CD4-positive, alpha-beta T cell (primary cell): ENCODE measurements at regions not wholly inside any gene's neighbourhood (a gene's known extent, or its start where the extent isn't known, plus 50 kb on each side); places are given as distances from the start of the nearest gene placed in this dataset.
"Not testable (repeated sequence)": the region's sequence is repeated elsewhere in the genome, so short reads cannot be mapped to it uniquely, and the experiment has no call there.

Experiments used
- ATAC-seq: fragments of 200-7000 bp; cut with Tn5 transposase; one replicate; pipeline ENCODE4 v1.10.0; 2022; ENCODE audit warnings: mild to moderate bottlenecking; ENCODE audit not compliant: poor library complexity
- CTCF ChIA-PET: fragments of 350-600 bp; sonication (Branson Sonifier 250); formaldehyde crosslinking; loops from one replicate; lab custom pipeline; 2021; ENCODE audit warnings: antibody characterized with exemption, inconsistent platforms; lab: Charles Lee
- POLR2A ChIA-PET: fragments of 350-600 bp; sonication (Branson Sonifier 250); formaldehyde crosslinking; loops from one replicate; lab custom pipeline; 2021; ENCODE audit warnings: antibody characterized with exemption, inconsistent platforms; lab: Charles Lee
- DNase-seq, 14 experiments: peaks; one replicate each; pipeline ENCODE4 v3.0.0-alpha.2; 2013 to 2020; ENCODE audit warnings: mixed read lengths in 2 of 14
- H3K27ac ChIP-seq, 2 donors: one replicate each; pipeline versions ENCODE4 v1.5.1 to v1.7.0; 2013; ENCODE audit warnings: low read length in 2 of 2, low read depth in 1 of 2, mild to moderate bottlenecking in 1 of 2
- H3K27me3 ChIP-seq, 2 experiments: 1 replicate in 1 of 2; 2 replicates in 1 of 2; pipeline versions ENCODE4 v1.6.1 to v1.7.0; 2013; ENCODE audit warnings: low read length in 2 of 2, control low read depth in 1 of 2, mild to moderate bottlenecking in 1 of 2, moderate library complexity in 1 of 2; ENCODE audit not compliant: insufficient read depth in 2 of 2, control insufficient read depth in 1 of 2
- H3K36me3 ChIP-seq: one replicate; pipeline ENCODE4 v1.6.1; 2013; ENCODE audit warnings: low read length, control low read depth; ENCODE audit not compliant: insufficient read depth
- H3K4me1 ChIP-seq: one replicate; pipeline ENCODE4 v1.6.1; 2013; ENCODE audit warnings: low read length, control low read depth; ENCODE audit not compliant: insufficient read depth
- H3K4me3 ChIP-seq: one replicate; pipeline ENCODE4 v1.5.1; 2013; ENCODE audit warnings: mild to moderate bottlenecking, low read length, moderate library complexity
- H3K9me3 ChIP-seq, 2 experiments: 1 replicate in 1 of 2; 2 replicates in 1 of 2; pipeline versions ENCODE4 v1.6.1 to v1.7.0; 2013; ENCODE audit warnings: low read length in 2 of 2, mild to moderate bottlenecking in 2 of 2, control low read depth in 1 of 2, moderate library complexity in 1 of 2; ENCODE audit not compliant: control insufficient read depth in 1 of 2, insufficient read depth in 1 of 2
- H3K27ac Mint-ChIP-seq: one replicate; pipeline ENCODE4 v1.8.0; 2020; ENCODE audit warnings: mixed read lengths
- H3K27me3 Mint-ChIP-seq: one replicate; pipeline ENCODE4 v1.8.0; 2021; ENCODE audit warnings: mixed read lengths
- H3K36me3 Mint-ChIP-seq: one replicate; pipeline ENCODE4 v1.8.0; 2021; ENCODE audit warnings: low read depth, mixed read lengths
- H3K4me1 Mint-ChIP-seq: one replicate; pipeline ENCODE4 v1.8.0; 2021; ENCODE audit warnings: low read depth, mixed read lengths
- H3K4me3 Mint-ChIP-seq: one replicate; pipeline ENCODE4 v1.8.0; 2020; ENCODE audit warnings: mild to moderate bottlenecking, mixed read lengths
- H3K9me3 Mint-ChIP-seq: one replicate; pipeline ENCODE4 v1.8.0; 2020; ENCODE audit warnings: mixed read lengths
- intact Hi-C, 2 experiments: fragments of 100-400 bp; cut with DNase I in 1 of 2; cut with micrococcal nuclease in 1 of 2; formaldehyde crosslinking; loops; one replicate each; pipeline versions ENCODE4 v1.15.1 to v1.9.0; 2023 to 2025; cut with DNase I, micrococcal nuclease

DNA sequence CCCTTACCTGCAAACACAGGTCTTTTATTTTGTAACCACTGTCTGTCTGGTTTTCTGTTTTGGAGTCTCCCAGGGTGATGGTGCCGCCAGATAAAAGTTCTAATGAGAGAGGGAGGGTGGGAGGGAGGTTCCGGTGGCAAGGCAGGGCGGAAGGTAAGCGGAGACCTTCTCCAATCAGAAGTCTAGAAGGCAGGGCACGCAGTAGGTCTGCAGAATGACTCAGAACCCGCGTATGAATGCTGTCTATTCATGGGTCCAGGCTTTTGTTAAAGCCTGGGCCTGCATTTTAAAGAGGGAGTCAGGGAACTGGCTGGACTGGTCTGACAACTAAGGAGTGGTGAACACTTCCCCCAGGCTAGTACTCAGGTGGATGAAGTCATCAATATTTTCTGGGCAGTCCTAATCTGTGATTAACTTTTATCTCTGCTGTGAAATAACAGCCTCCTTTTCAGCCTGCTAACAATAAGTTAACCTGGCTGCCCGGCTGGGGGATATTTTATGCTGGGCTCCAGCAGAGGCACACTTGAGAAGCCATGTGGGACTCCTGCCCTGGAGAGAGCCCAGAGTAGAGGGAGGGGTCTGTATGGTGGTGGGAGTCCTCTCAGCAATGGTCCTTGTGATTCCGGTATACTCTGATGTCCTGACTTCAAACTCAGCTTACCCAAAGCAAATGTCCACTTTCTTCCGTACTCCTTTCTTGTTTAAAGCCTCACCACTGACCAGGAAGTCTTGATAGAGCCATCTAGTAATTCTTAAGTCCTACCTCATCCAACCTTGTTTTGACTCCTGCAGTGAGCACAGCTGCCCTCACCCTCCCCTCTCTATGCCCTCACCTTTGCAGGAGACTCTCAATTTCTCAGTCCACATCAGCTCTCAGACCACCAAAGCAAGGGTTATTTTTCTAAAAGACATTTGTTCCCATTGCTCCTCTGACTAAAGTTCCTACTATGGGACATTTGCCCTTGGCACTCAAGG, 85.3 kb upstream of the PLGLB2 start:
- H3K4me3 Mint-ChIP-seq, H3K27ac Mint-ChIP-seq, intact Hi-C loops, POLR2A ChIA-PET, H3K36me3 ChIP-seq, H3K36me3 Mint-ChIP-seq, CTCF ChIA-PET, H3K4me1 ChIP-seq, H3K9me3 Mint-ChIP-seq, H3K27me3 ChIP-seq, H3K4me3 ChIP-seq, H3K4me1 Mint-ChIP-seq, DNase-seq, H3K9me3 ChIP-seq, H3K27ac ChIP-seq, H3K27me3 Mint-ChIP-seq, ATAC-seq: not testable (repeated sequence)

- H3K27ac Mint-ChIP-seq, H3K27me3 Mint-ChIP-seq, H3K36me3 ChIP-seq, H3K9me3 Mint-ChIP-seq, DNase-seq, ATAC-seq, H3K4me1 ChIP-seq, H3K27me3 ChIP-seq, CTCF ChIA-PET, POLR2A ChIA-PET, H3K27ac ChIP-seq, H3K36me3 Mint-ChIP-seq, H3K9me3 ChIP-seq, H3K4me1 Mint-ChIP-seq, intact Hi-C loops, H3K4me3 ChIP-seq, H3K4me3 Mint-ChIP-seq: not testable (repeated sequence)
These were observed 84.5 kb upstream of the PLGLB2 start for GRCh38 chr2:87663347-87663746.

GRCh38 chr2:87667027-87667426, 80.9 kb upstream of the PLGLB2 start:
- H3K36me3 Mint-ChIP-seq, ATAC-seq, DNase-seq, H3K27ac ChIP-seq, H3K4me1 Mint-ChIP-seq, H3K36me3 ChIP-seq, H3K27ac Mint-ChIP-seq, H3K9me3 ChIP-seq, H3K9me3 Mint-ChIP-seq, H3K4me3 Mint-ChIP-seq, intact Hi-C loops, H3K4me3 ChIP-seq, H3K27me3 ChIP-seq, H3K4me1 ChIP-seq, CTCF ChIA-PET, H3K27me3 Mint-ChIP-seq, POLR2A ChIA-PET: not testable (repeated sequence)

DNA sequence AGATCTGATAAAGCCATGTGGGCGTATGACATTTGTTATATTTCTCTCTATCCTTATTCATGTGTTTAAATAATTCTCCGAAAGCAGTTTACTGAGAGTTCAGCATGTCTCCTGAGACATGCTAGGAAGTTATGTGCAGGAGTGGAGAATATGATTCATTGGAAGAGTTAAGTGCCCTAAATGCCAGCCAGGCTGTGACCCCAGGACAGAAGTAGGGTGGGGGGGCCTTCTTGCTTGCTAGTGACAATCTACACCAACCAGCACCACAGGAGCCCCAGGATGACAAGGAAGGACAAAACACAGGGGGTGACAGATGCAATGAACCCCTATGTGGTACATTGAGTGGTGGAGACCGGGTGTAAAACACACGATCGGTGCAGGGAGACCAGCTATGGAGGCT, 79.5 kb upstream of the PLGLB2 start:
- H3K9me3 Mint-ChIP-seq, H3K27me3 ChIP-seq, H3K27ac ChIP-seq, ATAC-seq, intact Hi-C loops, H3K4me1 ChIP-seq, H3K36me3 ChIP-seq, CTCF ChIA-PET, H3K27me3 Mint-ChIP-seq, H3K9me3 ChIP-seq, DNase-seq, H3K36me3 Mint-ChIP-seq, H3K27ac Mint-ChIP-seq, H3K4me3 Mint-ChIP-seq, POLR2A ChIA-PET, H3K4me3 ChIP-seq, H3K4me1 Mint-ChIP-seq: not testable (repeated sequence)

GRCh38 chr2:87669633-87670231, 78.2 kb upstream of the PLGLB2 start:
- POLR2A ChIA-PET, H3K9me3 Mint-ChIP-seq, CTCF ChIA-PET, intact Hi-C loops, H3K27me3 Mint-ChIP-seq, H3K27ac Mint-ChIP-seq, H3K4me1 ChIP-seq, H3K4me1 Mint-ChIP-seq, H3K4me3 ChIP-seq, H3K27ac ChIP-seq, H3K36me3 ChIP-seq, DNase-seq, H3K9me3 ChIP-seq, H3K36me3 Mint-ChIP-seq, ATAC-seq, H3K27me3 ChIP-seq, H3K4me3 Mint-ChIP-seq: not testable (repeated sequence)

GRCh38 chr2:87672404-87672803, 75.5 kb upstream of the PLGLB2 start:
- H3K4me1 ChIP-seq, H3K27ac Mint-ChIP-seq, H3K36me3 Mint-ChIP-seq, H3K36me3 ChIP-seq, H3K4me3 Mint-ChIP-seq, H3K9me3 Mint-ChIP-seq, CTCF ChIA-PET, H3K27me3 Mint-ChIP-seq, H3K4me3 ChIP-seq, H3K9me3 ChIP-seq, intact Hi-C loops, DNase-seq, H3K27ac ChIP-seq, H3K27me3 ChIP-seq, ATAC-seq, H3K4me1 Mint-ChIP-seq, POLR2A ChIA-PET: not testable (repeated sequence)

GRCh38 chr2:87674729-87675128, 73.2 kb upstream of the PLGLB2 start:
- H3K36me3 Mint-ChIP-seq, CTCF ChIA-PET, H3K27ac ChIP-seq, H3K4me1 ChIP-seq, H3K9me3 Mint-ChIP-seq, H3K27ac Mint-ChIP-seq, H3K4me3 ChIP-seq, H3K36me3 ChIP-seq, ATAC-seq, POLR2A ChIA-PET, H3K9me3 ChIP-seq, DNase-seq, H3K27me3 ChIP-seq, H3K4me1 Mint-ChIP-seq, H3K27me3 Mint-ChIP-seq, intact Hi-C loops, H3K4me3 Mint-ChIP-seq: not testable (repeated sequence)
